ENCODE measurements at regions not wholly inside any gene's neighbourhood (a gene's known extent, or its start where the extent isn't known, plus 50 kb on each side); places are given as distances from the start of the nearest gene placed in this dataset.

DNA sequence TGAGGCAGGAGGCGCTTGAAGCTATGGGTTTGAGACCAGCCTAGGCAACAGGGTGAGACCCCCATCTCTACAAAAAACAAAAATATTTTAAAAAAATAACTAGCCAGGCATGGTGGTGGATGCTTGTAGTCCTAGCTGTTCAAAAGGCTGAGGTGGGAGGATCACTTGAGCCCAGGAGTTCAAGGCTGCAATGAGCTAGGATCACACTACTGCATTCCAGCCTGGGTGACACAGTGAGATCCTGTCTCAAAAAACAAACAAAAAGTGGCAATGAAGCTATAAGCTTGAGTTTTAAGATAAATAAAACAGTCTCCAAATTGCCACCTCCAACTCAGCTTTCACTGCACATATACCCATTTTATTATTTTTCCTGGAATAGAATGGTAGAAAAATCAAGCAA lies 281.3 kb downstream of the IPMK start:
- ATAC-seq, result no peak

GRCh38 chr10:57983281-57983791 lies 284.4 kb downstream of the IPMK start:
- ATAC-seq, result no peak
- TF ChIP-seq SNAI2 (CRISPR knock-in tag; IDR thresholded peaks at IDR 0.05) (no peak), ZFP3 (CRISPR knock-in tag; IDR thresholded peaks at IDR 0.05) (no peak), TOX (CRISPR knock-in tag; IDR thresholded peaks at IDR 0.05; ENCODE audit: borderline replicate concordance) (no peak), ZC3H10 (CRISPR knock-in tag; IDR thresholded peaks at IDR 0.05) (no peak), ESRRG (CRISPR knock-in tag; IDR thresholded peaks at IDR 0.05) (no peak), ARNTL (CRISPR knock-in tag; IDR thresholded peaks at IDR 0.05; ENCODE audit: borderline replicate concordance, low read depth) (no peak), ZFP30 (CRISPR knock-in tag; IDR thresholded peaks at IDR 0.05) (no peak), CSRNP3 (CRISPR knock-in tag; IDR thresholded peaks at IDR 0.05) (no peak), RARB (CRISPR knock-in tag; IDR thresholded peaks at IDR 0.05) (no peak), CSDC2 (CRISPR knock-in tag; IDR thresholded peaks at IDR 0.05) (no peak), GLIS3 (CRISPR knock-in tag; IDR thresholded peaks at IDR 0.05) (no peak), TSHZ2 (CRISPR knock-in tag; IDR thresholded peaks at IDR 0.05) (no peak), ZNF565 (CRISPR knock-in tag; conservative IDR thresholded peaks at IDR 0.05; ENCODE audit: low read depth) (no peak), PPARA (CRISPR knock-in tag; IDR thresholded peaks at IDR 0.05; ENCODE audit: borderline replicate concordance) (no peak), ZNF8 (CRISPR knock-in tag; IDR thresholded peaks at IDR 0.05) (no peak), TCF4 (CRISPR knock-in tag; IDR thresholded peaks at IDR 0.05; ENCODE audit: borderline replicate concordance) (no peak)
- TF ChIP-seq, protein P1, sequence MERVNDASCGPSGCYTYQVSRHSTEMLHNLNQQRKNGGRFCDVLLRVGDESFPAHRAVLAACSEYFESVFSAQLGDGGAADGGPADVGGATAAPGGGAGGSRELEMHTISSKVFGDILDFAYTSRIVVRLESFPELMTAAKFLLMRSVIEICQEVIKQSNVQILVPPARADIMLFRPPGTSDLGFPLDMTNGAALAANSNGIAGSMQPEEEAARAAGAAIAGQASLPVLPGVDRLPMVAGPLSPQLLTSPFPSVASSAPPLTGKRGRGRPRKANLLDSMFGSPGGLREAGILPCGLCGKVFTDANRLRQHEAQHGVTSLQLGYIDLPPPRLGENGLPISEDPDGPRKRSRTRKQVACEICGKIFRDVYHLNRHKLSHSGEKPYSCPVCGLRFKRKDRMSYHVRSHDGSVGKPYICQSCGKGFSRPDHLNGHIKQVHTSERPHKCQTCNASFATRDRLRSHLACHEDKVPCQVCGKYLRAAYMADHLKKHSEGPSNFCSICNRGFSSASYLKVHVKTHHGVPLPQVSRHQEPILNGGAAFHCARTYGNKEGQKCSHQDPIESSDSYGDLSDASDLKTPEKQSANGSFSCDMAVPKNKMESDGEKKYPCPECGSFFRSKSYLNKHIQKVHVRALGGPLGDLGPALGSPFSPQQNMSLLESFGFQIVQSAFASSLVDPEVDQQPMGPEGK (CRISPR knock-in tag; IDR thresholded peaks at IDR 0.05; ENCODE audit: borderline replicate concordance), result no peak
- TF ChIP-seq, protein P2, sequence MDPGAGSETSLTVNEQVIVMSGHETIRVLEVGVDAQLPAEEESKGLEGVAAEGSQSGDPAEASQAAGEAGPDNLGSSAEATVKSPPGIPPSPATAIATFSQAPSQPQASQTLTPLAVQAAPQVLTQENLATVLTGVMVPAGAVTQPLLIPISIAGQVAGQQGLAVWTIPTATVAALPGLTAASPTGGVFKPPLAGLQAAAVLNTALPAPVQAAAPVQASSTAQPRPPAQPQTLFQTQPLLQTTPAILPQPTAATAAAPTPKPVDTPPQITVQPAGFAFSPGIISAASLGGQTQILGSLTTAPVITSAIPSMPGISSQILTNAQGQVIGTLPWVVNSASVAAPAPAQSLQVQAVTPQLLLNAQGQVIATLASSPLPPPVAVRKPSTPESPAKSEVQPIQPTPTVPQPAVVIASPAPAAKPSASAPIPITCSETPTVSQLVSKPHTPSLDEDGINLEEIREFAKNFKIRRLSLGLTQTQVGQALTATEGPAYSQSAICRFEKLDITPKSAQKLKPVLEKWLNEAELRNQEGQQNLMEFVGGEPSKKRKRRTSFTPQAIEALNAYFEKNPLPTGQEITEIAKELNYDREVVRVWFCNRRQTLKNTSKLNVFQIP (CRISPR knock-in tag; IDR thresholded peaks at IDR 0.05; ENCODE audit: borderline replicate concordance, low read depth), result no peak

More for the DNA sequence above, 281.3 kb downstream of the IPMK start:
- TF ChIP-seq TCF4 (CRISPR knock-in tag; IDR thresholded peaks at IDR 0.05; ENCODE audit: borderline replicate concordance) (no peak), ZNF565 (CRISPR knock-in tag; conservative IDR thresholded peaks at IDR 0.05; ENCODE audit: low read depth) (no peak), ARNTL (CRISPR knock-in tag; IDR thresholded peaks at IDR 0.05; ENCODE audit: borderline replicate concordance, low read depth) (no peak), ZC3H10 (CRISPR knock-in tag; IDR thresholded peaks at IDR 0.05) (no peak), ZNF8 (CRISPR knock-in tag; IDR thresholded peaks at IDR 0.05) (no peak), OSR1 (CRISPR knock-in tag; IDR thresholded peaks at IDR 0.05) (no peak), TSHZ2 (CRISPR knock-in tag; IDR thresholded peaks at IDR 0.05) (no peak), ZNF70 (CRISPR knock-in tag; IDR thresholded peaks at IDR 0.05) (no peak), ESRRG (CRISPR knock-in tag; IDR thresholded peaks at IDR 0.05) (no peak), RARB (CRISPR knock-in tag; IDR thresholded peaks at IDR 0.05) (no peak)
- TF ChIP-seq, protein P1 (CRISPR knock-in tag; IDR thresholded peaks at IDR 0.05; ENCODE audit: borderline replicate concordance), result no peak
